ENCODE measurements at regions not wholly inside any gene's neighbourhood (a gene's known extent, or its start where the extent isn't known, plus 50 kb on each side); places are given as distances from the start of the nearest gene placed in this dataset.

- TF ChIP-seq CTCF (IDR thresholded peaks at IDR 0.05) (no peak), EP300 (IDR thresholded peaks at IDR 0.05) (no peak), POLR2AphosphoS5 (IDR thresholded peaks at IDR 0.05) (no peak), POLR2A (IDR thresholded peaks at IDR 0.05) (no peak)
Measured at GRCh38 chr2:182541268-182541667, 114.4 kb upstream of the PDE1A start.

All from gastroesophageal sphincter (tissue), 3 donors.